NCI-H2081 treated with DMSO at 0.1 percent for 48 hours (cell line): ENCODE measurements at regions not wholly inside any gene's neighbourhood (a gene's known extent, or its start where the extent isn't known, plus 50 kb on each side); places are given as distances from the start of the nearest gene placed in this dataset.
"Not testable (repeated sequence)": the region's sequence is repeated elsewhere in the genome, so short reads cannot be mapped to it uniquely, and the experiment has no call there.

Experiments used
- DNase-seq: peaks from one replicate; lab custom pipeline; 2025; lab: John Stamatoyannopoulos, UW

- no peak for DNase-seq
Measured at GRCh38 chr5:109989994-109990722, 300.4 kb downstream of the MAN2A1 start.

GRCh38 chr5:109990723-109991359 is 301.1 kb downstream of the MAN2A1 start:
- DNase-seq, result no peak

GRCh38 chr5:109992264-109992915 is 302.7 kb downstream of the MAN2A1 start:
- no peak for DNase-seq

GRCh38 chr5:109994135-109994534 is 304.4 kb downstream of the MAN2A1 start:
- no peak for DNase-seq

GRCh38 chr5:109996246-109996645 is 306.5 kb downstream of the MAN2A1 start:
- no peak for DNase-seq

GRCh38 chr5:109997161-109997560 is 307.4 kb downstream of the MAN2A1 start:
- DNase-seq, result no peak

- no peak for DNase-seq
Measured at GRCh38 chr5:109998208-109998607, 308.5 kb downstream of the MAN2A1 start.

GRCh38 chr5:109998726-109999125 is 309.0 kb downstream of the MAN2A1 start:
- DNase-seq, result no peak

- DNase-seq, result no peak
Measured at GRCh38 chr5:110001648-110002047, 311.9 kb downstream of the MAN2A1 start.

- no peak for DNase-seq
Measured at GRCh38 chr5:110002652-110003051, 312.9 kb downstream of the MAN2A1 start.

GRCh38 chr5:110005907-110006562 is 316.3 kb downstream of the MAN2A1 start:
- not testable (repeated sequence) for DNase-seq

- DNase-seq, result no peak
Measured at GRCh38 chr5:110007101-110007500, 317.4 kb downstream of the MAN2A1 start.

GRCh38 chr5:110008131-110008530 is 318.4 kb downstream of the MAN2A1 start:
- no peak for DNase-seq

GRCh38 chr5:110012145-110012544 is 322.4 kb downstream of the MAN2A1 start:
- DNase-seq, result no peak

- no peak for DNase-seq
Measured at GRCh38 chr5:110013017-110013416, 323.3 kb downstream of the MAN2A1 start.

GRCh38 chr5:110017854-110018253 is 328.1 kb downstream of the MAN2A1 start:
- no peak for DNase-seq

GRCh38 chr5:110018509-110018908 is 328.8 kb downstream of the MAN2A1 start:
- DNase-seq, result no peak

GRCh38 chr5:110019119-110019518 is 329.4 kb downstream of the MAN2A1 start:
- DNase-seq, result no peak

- no peak for DNase-seq
Measured at GRCh38 chr5:110019780-110020179, 330.1 kb downstream of the MAN2A1 start.

- DNase-seq, result no peak
Measured at GRCh38 chr5:110021251-110021650, 331.5 kb downstream of the MAN2A1 start.

GRCh38 chr5:110025160-110025559 is 335.4 kb downstream of the MAN2A1 start:
- DNase-seq, result no peak

GRCh38 chr5:110027527-110028322 is 338.0 kb downstream of the MAN2A1 start:
- DNase-seq, result no peak
